Stimulated activated CD4-positive, alpha-beta T cell treated with anti-CD3 and anti-CD28 coated beads, Interleukin-4, amount 100 ng/mL, for 48 hours (primary cell): ENCODE measurements at regions not wholly inside any gene's neighbourhood (a gene's known extent, or its start where the extent isn't known, plus 50 kb on each side); places are given as distances from the start of the nearest gene placed in this dataset.

Experiments used
- DNase-seq, 2 donors: peaks; one replicate each; pipeline ENCODE4 v3.0.0-alpha.2; 2020; ENCODE audit warnings: low read depth in 2 of 2

DNA sequence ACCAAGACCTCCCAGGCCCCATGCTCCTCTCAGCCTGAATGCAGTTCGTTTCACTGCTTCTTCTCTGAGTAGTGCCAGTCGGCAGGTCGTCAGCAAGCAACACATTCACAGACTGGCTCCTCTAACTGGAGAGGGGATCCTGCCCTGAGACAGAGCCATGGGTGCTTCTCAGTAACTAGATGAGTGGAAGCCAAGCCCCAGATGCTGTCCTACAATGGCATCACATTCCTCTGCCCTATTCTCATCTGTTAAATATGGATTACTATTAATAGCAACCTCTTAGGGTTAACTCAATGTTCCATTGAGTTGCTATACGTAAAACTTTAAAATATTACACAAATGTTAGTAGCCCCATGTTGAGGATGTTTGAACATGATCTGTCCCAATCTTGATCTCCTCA lies 84.2 kb upstream of the S1PR1 start:
- no peak for DNase-seq

DNA sequence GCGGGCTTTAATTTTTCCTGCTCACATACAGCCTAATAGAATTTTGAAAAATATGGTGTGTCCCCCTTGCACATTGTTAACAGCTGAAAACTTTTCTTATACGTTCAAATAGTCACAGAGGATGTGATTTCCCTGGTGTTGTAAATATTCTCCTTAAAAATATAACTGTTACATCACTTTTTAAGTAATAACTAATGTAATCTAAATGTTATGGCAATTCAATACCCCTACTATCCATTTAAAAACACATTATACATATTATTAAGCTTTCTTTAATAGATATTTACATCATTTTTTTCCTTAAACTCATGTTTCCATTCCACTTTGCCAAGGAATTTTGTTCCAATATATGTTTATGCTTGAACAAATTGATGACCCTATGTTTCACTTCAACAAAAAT lies 85.5 kb upstream of the S1PR1 start:
- no peak for DNase-seq

DNA sequence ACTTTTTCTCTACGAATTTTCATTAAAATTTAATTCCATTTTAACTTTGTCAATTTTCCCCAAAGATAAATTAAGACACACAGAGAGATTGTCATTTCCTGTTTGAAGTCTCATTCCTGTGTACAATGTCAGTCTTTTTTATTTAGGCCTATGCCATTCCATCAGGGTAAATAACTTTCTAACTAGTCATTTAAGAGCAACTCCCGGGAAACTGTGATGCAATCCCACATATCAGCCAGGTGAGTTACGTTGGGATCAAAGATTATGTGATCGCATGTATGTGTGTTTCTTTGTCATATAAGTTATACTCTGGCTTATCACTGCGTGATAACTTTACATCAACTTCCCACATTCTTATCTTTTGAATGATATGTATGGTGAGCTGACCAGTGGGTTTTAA lies 86.1 kb upstream of the S1PR1 start:
- DNase-seq, result no peak

DNA sequence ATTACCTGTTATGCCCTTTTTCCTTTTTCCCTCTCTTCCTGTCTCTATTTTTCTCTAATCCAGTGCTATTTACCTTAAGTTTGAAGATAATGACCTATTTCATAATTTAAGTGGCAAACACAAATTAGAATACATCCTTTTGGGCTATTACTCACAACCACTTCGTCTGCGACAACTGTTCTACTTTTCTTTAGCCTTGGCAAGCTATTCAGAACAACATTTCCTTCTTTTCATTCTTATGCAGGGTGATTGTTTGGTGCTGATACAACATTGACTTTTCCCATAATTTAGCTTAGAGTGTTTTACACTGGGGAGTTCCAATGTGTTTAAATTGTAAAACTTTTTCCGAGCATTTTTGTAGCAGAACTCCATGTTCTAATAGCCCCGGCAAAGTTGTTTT lies 86.6 kb upstream of the S1PR1 start:
- no peak for DNase-seq

- no peak for DNase-seq
Observed at GRCh38 chr1:101148980-101149379, 87.8 kb upstream of the S1PR1 start.

GRCh38 chr1:101147381-101147780 lies 89.4 kb upstream of the S1PR1 start:
- DNase-seq, result no peak

- DNase-seq, result no peak
Observed at GRCh38 chr1:101145449-101145820, 91.4 kb upstream of the S1PR1 start.

DNA sequence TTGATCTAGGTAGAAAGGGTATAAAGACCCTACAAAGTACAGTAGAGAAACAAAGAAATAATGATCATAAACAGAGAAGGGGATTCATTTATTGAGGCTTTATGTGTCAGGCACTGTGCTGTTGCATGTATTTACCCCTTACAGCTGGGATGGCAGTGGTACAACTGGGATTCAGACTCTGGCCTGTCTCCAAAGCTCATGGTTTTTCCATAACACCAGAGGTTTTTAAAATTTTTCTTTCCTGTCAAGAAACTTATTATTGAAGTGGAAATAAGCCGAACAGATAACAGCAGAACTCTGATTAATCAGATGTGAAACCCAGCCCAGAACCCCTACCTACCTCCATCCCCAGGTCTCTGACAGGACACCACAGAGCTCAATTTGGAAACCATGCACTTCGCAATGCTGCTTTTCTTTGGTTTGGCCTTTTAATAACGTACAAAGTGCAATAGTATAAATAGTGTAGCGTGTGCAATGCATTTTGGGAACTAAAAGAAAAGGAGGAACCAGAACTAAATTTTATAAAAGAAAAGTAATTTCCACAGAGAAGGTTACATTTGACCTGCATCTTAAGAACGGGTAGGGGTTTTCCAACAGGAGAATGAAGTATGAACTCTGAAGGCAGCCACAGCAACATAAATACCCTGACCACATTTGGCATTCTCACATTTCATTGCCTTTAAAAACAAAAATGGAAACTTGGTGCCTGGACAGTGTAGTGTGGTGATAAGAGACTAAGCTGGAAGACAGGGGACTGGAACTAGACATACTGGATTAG lies 92.0 kb upstream of the S1PR1 start:
- DNase-seq, result no peak

DNA sequence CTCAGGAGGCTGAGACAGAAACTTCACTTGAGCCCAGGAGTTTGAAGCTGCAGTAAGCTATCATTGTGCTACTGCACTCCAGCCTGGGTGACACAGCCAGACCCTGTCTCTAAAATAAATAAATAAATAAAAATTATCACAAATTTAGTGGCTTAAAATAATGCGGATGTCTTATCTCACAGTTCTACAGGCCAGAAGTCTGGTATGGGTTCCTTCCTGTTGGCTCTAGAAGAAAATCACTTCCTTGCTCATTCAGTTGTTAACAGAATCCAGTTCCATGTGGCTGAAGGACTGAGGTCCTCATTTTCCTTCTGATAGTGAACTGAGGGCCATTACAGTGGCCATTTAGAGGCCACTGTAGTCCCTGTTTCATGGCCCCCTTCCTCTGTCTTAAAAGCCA lies 94.6 kb upstream of the S1PR1 start:
- DNase-seq, result no peak

GRCh38 chr1:101141376-101141775 lies 95.4 kb upstream of the S1PR1 start:
- DNase-seq, result no peak

GRCh38 chr1:101139821-101140718 lies 96.7 kb upstream of the S1PR1 start:
- no peak for DNase-seq

GRCh38 chr1:101139130-101139529 lies 97.7 kb upstream of the S1PR1 start:
- no peak for DNase-seq

DNA sequence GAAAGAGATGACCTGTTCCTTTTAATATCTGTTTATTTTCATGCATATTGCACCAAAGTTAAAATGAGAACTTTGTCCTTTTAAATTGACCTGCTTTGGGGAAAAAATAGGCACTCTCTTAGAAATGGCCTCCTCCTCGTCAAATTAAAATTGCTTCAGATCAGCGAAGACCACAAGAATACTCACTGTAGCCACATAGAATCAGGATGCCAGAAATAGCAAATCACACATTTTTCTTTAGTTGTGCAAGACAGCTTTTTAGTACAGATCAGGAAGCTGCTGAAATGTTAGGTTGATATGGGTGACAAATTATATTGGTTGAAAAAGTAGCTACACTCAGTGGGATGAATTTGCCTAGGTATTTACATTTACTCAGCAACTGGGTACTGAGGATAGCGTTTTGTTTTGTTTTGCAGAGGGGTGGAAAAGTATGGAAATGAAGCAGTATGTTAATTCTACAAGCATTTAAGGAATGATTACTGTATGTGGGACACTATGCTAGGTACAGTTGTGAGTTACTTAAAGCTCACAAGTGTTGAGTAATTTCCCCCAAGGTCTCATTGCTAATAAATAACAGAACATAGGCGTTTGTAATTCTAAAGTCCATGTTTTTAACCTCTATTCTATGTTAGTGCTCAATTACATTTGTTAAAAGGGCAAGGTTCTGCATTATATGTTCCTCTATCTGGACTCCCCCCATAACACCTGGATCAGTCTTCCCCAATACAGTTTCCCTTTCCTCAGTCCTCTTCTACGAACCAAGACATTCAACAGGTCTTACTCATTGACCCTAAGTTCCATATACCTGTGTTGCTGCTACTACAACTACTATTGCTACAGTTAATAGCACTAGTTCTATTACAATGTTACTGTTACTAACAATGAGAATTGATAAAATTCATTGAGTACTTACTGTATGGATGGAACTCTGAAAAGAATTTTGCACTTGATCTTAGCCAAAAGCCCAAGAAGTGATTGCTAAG lies 99.4 kb upstream of the S1PR1 start:
- DNase-seq, result no peak

- DNase-seq, result no peak
Observed at GRCh38 chr1:101136739-101137138, 100.1 kb upstream of the S1PR1 start.

GRCh38 chr1:101136271-101136670 lies 100.5 kb upstream of the S1PR1 start:
- DNase-seq, result no peak

DNA sequence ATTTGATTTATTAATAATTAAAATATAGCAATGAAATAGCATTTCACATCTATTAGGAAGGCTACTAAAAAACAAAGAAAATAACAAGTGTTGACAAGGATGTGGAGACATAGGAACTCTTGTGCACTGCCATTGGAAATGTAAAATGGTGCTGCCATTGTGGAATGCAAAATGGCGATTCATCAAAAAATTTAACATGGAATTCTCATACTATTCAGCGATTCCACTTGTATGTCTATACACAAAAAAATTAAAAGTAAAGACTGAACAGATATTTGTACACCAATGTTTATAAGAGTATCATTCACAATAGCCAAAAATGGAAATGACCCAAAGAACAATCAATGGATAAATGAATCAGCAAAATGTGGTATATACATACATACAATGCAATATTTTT lies 101.3 kb upstream of the S1PR1 start:
- DNase-seq, result no peak

DNA sequence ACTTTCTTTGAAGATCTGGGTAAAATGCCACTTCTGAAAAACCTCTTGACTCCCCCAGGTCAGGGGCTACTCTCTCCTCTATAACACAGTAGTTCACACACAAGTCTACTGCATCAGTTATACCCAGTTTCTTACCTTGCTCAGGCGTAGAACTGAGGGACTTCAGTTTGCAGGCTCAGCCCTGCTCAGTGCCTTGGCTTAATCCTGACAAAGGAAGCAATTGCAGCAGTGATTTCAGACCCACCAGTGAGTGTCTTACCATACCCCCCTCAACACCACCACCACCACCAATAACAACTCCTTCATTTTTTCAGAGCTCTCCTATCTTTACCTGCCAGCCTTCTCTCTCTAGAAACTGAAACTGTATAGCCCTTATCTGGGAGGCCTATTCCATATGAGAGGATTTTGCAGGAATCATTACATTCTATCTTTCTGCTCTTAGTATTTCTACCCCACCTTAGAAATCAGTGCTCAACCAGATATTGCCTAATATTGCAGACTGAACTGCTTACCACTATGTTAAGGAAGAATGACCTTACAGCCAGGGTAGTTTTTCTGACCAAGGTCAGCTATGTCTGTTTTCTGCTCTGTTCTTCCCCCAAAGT lies 105.5 kb upstream of the S1PR1 start:
- no peak for DNase-seq

DNA sequence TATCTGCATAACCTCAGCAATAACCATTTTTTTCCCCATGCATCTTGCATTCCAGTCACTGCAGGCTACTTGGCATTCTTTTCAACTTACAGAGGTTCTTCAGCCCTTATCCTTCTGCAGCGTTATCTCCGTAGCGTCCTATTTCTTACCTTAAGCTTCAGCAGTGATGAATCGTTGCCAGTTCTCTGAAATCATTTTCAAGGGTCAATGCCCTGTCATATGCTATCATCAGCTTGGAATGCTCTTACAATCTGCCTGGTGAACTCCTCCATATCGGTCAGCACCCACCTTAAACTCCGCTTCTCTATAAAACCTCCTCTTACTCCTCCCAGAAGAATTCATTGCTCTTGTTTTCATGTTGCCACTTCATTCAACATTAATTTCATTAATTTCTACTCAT lies 105.1 kb upstream of the DPH5 start:
- DNase-seq, result no peak

- DNase-seq, result no peak
Observed at GRCh38 chr1:101128846-101129245, 103.3 kb upstream of the DPH5 start.

GRCh38 chr1:101128211-101128727 lies 102.7 kb upstream of the DPH5 start:
- no peak for DNase-seq

- no peak for DNase-seq
Observed at GRCh38 chr1:101124405-101124804, 98.8 kb upstream of the DPH5 start.
